BJ (cell line): ENCODE measurements at regions not wholly inside any gene's neighbourhood (a gene's known extent, or its start where the extent isn't known, plus 50 kb on each side); places are given as distances from the start of the nearest gene placed in this dataset.

Experiments
- CTCF ChIA-PET: fragments of 350-600 bp; formaldehyde crosslinking; extraction: SDS; loops from one replicate; lab custom pipeline; 2021; ENCODE audit warnings: antibody characterized with exemption, inconsistent platforms; lab: Yijun Ruan, JAX
- POLR2A ChIA-PET: fragments of 300-600 bp; sonication (Branson Sonifier 250); formaldehyde crosslinking; extraction: SDS; loops from one replicate; lab custom pipeline; 2021; ENCODE audit warnings: antibody characterized with exemption; lab: Charles Lee
- DNase-seq: peaks from one replicate; pipeline ENCODE4 v3.0.0-alpha.2; 2011; ENCODE audit warnings: low read depth
- H3K27me3 ChIP-seq: 2 replicates; pipeline ENCODE4 v1.6.0; 2011; ENCODE audit warnings: low read length; ENCODE audit not compliant: control insufficient read depth, insufficient read depth
- H3K36me3 ChIP-seq: 2 replicates; pipeline ENCODE4 v1.5.1; 2011; ENCODE audit warnings: low read length; ENCODE audit not compliant: control insufficient read depth, insufficient read depth
- H3K4me3 ChIP-seq: 2 replicates; pipeline ENCODE4 v1.5.1; 2011; ENCODE audit warnings: low read depth, mild to moderate bottlenecking, control low read depth, low read length
- CTCF ChIP-seq: IDR thresholded peaks from 2 replicates; pipeline ENCODE4 v1.5.1; 2011; ENCODE audit warnings: low read depth, mild to moderate bottlenecking, control low read depth, inconsistent platforms, low read length, moderate library complexity; ENCODE audit not compliant: insufficient read depth

- H3K4me3 ChIP-seq = no peak overlapping the region
- no peaks in the 10 kb centered on the region for H3K27me3 ChIP-seq
- POLR2A ChIA-PET = no interaction called here
- no peak for DNase-seq
- H3K36me3 ChIP-seq = no peaks in the 10 kb centered on the region
- CTCF ChIA-PET = no interaction called here
- no peak for TF ChIP-seq CTCF
These were observed 233.6 kb upstream of the SORCS1 start for GRCh38 chr10:107398115-107398514.

GRCh38 chr10:107391901-107392300, 227.4 kb upstream of the SORCS1 start:
- no peak for TF ChIP-seq CTCF
- no peaks in the 10 kb centered on the region for H3K36me3 ChIP-seq
- H3K4me3 ChIP-seq = no peak overlapping the region
- ChIA-PET CTCF (no interaction called here), POLR2A (no interaction called here)
- H3K27me3 ChIP-seq = no peaks in the 10 kb centered on the region
- DNase-seq = no peak

- no peaks in the 10 kb centered on the region for H3K27me3 ChIP-seq
- H3K4me3 ChIP-seq = no peak overlapping the region
- CTCF ChIA-PET = no interaction called here
- no peaks in the 10 kb centered on the region for H3K36me3 ChIP-seq
- POLR2A ChIA-PET = no interaction called here
- no peak for DNase-seq
- TF ChIP-seq CTCF = no peak
These were observed 226.1 kb upstream of the SORCS1 start for GRCh38 chr10:107390563-107390962.

GRCh38 chr10:107383357-107383756, 218.9 kb upstream of the SORCS1 start:
- POLR2A ChIA-PET = no interaction called here
- no peak for TF ChIP-seq CTCF
- H3K27me3 ChIP-seq = no peaks in the 10 kb centered on the region
- no peak overlapping the region for H3K4me3 ChIP-seq
- DNase-seq = no peak
- no peaks in the 10 kb centered on the region for H3K36me3 ChIP-seq
- CTCF ChIA-PET = no interaction called here

GRCh38 chr10:107379601-107380000, 215.1 kb upstream of the SORCS1 start:
- no peaks in the 10 kb centered on the region for H3K27me3 ChIP-seq
- H3K4me3 ChIP-seq = no peak overlapping the region
- no peak for TF ChIP-seq CTCF
- DNase-seq = no peak
- ChIA-PET CTCF (no interaction called here), POLR2A (no interaction called here)
- H3K36me3 ChIP-seq = no peaks in the 10 kb centered on the region
